ENCODE measurements at regions not wholly inside any gene's neighbourhood (a gene's known extent, or its start where the extent isn't known, plus 50 kb on each side); places are given as distances from the start of the nearest gene placed in this dataset.

DNA sequence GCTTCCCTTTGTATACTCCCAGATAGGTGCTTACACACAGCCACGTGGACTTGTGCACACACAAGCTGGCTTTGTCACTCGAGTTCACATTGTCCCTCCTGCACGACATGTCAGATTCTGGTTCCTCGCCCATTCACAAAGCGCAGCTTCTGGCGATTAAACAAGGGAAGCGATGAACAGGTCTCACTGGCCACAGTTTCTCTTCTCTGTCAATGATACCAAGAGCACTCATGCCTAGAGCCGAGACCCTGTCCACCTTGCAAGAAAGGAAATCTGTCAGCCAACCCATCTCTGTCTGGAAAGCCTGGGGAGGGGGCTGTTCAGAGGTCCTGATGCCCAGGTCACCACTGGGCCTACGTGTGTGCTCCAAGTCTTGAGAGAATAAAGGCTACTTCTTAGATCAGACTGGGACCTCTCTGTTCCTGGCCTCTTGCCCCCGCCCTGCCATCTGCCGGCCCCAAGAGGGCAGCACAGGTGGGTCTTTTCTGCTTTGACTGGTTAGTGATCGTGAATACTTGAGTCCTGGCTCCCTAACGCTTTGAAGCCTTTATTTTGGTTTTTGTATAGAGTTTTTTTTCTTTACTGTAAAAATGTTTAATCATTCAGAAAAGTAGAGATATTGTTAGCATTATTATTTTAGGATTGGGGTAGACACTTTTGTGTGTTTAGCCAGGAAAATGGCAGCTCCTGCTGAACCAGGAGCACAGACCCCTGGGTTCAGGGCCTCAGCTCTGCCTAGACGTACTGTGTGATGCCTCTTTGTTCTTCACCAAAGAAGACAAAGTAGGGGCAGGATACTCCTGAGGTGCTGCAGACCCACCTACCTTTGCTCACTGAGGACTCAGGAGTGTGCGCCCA, 104.7 kb downstream of the MRM1 start (continued):
- no peak for TF ChIP-seq ZBTB21 (tag by site-specific recombination; IDR thresholded peaks at IDR 0.05)

DNA sequence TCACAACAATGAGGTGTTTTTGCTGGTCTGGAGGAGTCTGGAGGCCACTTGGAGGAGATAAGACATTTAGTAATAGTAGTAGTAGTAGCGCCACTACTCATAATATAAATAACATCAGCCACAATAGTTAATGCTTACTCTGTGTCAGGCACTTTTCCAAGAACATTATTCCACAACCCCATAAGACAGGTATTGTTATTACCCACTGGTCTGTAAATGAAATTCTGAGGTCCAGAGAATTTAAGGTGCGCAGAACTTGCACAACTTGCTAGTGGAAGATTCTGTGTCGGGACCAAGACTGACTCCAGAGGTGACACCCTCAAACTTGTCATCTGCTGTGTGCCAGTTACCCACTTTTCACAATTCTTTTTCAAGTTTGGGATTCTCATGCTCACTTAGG, 106.5 kb downstream of the MRM1 start:
- CTCF ChIA-PET: interaction anchor here (0.7 to 2.6 kb wide), 2 partner anchors 8 to 49 kb away, joined by 4 to 16 read pairs; no protein-coding TSS in a partner anchor
- POLR2A ChIA-PET: no interaction called here
- Histone ChIP-seq H3K27ac (ENCODE audit: extremely low read depth, low read depth, low read length) (no peak overlapping the region), H3K4me3 (ENCODE audit: low read depth, low read length) (no peak overlapping the region), H3K4me1 (ENCODE audit: control insufficient read depth, insufficient read depth, low read length) (peaks cover 3% of the 10 kb centered on the region; the same call in 1 of the 2 replicates), H3K36me3 (ENCODE audit: control insufficient read depth in 2 of 2, insufficient read depth in 1 of 2, low read length in 2 of 2) (no peaks in the 10 kb centered on the region), H3K9me3 (ENCODE audit: control insufficient read depth, insufficient read depth, low read depth, low read length) (no peaks in the 10 kb centered on the region)
- TF ChIP-seq ELK4 (IDR thresholded peaks at IDR 0.05; ENCODE audit: borderline replicate concordance, low read depth, low read length) (no peak), TRIM28 (IDR thresholded peaks at IDR 0.05; ENCODE audit: borderline replicate concordance, low read length) (no peak), KLF7 (tag by site-specific recombination; IDR thresholded peaks at IDR 0.05; ENCODE audit: borderline replicate concordance) (no peak), HOXA7 (CRISPR knock-in tag; IDR thresholded peaks at IDR 0.05; ENCODE audit: borderline replicate concordance) (no peak), ZFP69B (tag by site-specific recombination; IDR thresholded peaks at IDR 0.05) (no peak), GLIS1 (tag by site-specific recombination; IDR thresholded peaks at IDR 0.05) (no peak), ZBTB21 (tag by site-specific recombination; IDR thresholded peaks at IDR 0.05) (no peak), ZNF664 (tag by site-specific recombination; IDR thresholded peaks at IDR 0.05) (no peak), ZNF324 (tag by site-specific recombination; IDR thresholded peaks at IDR 0.05) (no peak), BCL6B (tag by site-specific recombination; IDR thresholded peaks at IDR 0.05) (no peak), ZNF221 (tag by site-specific recombination; IDR thresholded peaks at IDR 0.05; ENCODE audit: borderline replicate concordance) (no peak), ZNF600 (tag by site-specific recombination; IDR thresholded peaks at IDR 0.05) (no peak)

GRCh38 chr17:36714789-36715188, 113.4 kb downstream of the MRM1 start:
- H3K4me3 ChIP-seq (ENCODE audit: low read depth, low read length): no peak overlapping the region
- no peaks in the 10 kb centered on the region for H3K9me3 ChIP-seq (ENCODE audit: control insufficient read depth, insufficient read depth, low read depth, low read length)
- POLR2A ChIA-PET: interaction anchor here (0.6 kb wide), 1 partner anchor 11 kb away, joined by 4 read pairs; no protein-coding TSS in a partner anchor
- H3K36me3 ChIP-seq (ENCODE audit: control insufficient read depth in 2 of 2, insufficient read depth in 1 of 2, low read length in 2 of 2): no peaks in the 10 kb centered on the region
- CTCF ChIA-PET: interaction anchor here (0.5 to 2.3 kb wide), 3 partner anchors 8 to 67 kb away, joined by 3 to 16 read pairs (median 3); no protein-coding TSS in a partner anchor
- H3K27ac ChIP-seq (ENCODE audit: extremely low read depth, low read depth, low read length): no peak overlapping the region
- H3K4me1 ChIP-seq (ENCODE audit: control insufficient read depth, insufficient read depth, low read length): peaks cover 3% of the 10 kb centered on the region; the same call in 1 of the 2 replicates
- TF ChIP-seq ZBTB1 (tag by site-specific recombination; IDR thresholded peaks at IDR 0.05) (no peak), ZNF138 (tag by site-specific recombination; IDR thresholded peaks at IDR 0.05; ENCODE audit: borderline replicate concordance) (no peak), ZBTB21 (tag by site-specific recombination; IDR thresholded peaks at IDR 0.05) (no peak), GLI4 (tag by site-specific recombination; IDR thresholded peaks at IDR 0.05) (no peak), ZNF362 (tag by site-specific recombination; IDR thresholded peaks at IDR 0.05) (no peak), ZNF223 (tag by site-specific recombination; IDR thresholded peaks at IDR 0.05) (no peak), ZNF76 (tag by site-specific recombination; IDR thresholded peaks at IDR 0.05; ENCODE audit: borderline replicate concordance, low read depth) (no peak), ZNF48 (tag by site-specific recombination; IDR thresholded peaks at IDR 0.05) (no peak)

Data from HEK293 (cell line).